SKM-1 (cell line): ENCODE measurements at regions not wholly inside any gene's neighbourhood (a gene's known extent, or its start where the extent isn't known, plus 50 kb on each side); places are given as distances from the start of the nearest gene placed in this dataset.
"Not testable (repeated sequence)": the region's sequence is repeated elsewhere in the genome, so short reads cannot be mapped to it uniquely, and the experiment has no call there.

ENCODE experiments used
- DNase-seq: peaks from one replicate; lab custom pipeline; 2025; ENCODE audit not compliant: unreplicated experiment; lab: John Stamatoyannopoulos, UW

DNA sequence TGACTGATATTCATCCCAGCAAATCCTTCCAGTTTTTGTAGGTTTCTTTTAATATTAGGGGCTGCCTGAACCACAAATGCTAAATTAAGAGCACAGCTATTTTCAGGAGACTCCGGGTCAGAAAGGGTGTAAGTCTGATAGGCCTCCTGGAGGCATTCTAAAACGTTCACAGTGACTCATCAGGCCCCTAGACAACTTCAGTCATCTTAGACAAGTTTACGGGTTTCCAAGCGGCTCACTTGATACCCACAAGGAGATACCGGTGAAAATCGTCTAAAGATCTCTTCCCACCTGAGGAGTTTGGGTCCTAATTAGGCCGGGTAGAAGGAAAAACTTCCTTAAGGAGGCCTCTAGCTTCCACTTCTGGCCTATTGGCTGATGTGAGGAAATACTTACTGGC lies 342.7 kb upstream of the USP9Y start:
- no peak for DNase-seq

DNA sequence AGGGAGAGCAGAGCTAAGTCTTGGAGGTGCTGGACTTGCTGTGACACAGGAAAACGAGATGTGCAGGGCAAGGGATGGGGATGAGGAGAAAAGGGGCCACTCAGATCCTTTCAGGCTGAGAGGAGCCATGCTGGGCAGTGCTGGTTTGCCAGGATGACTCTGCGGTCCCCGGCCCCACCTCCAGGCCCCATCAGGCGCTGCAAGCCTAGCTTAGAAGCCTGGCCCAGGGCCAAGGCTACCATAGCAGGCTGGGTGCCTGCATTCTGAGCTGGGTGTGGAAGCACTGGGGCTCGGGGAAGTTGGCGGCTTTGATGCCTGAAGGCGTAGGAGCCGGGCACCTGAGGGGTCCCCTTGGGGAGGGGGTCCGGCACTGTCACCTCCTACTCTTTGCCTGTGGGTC lies 341.2 kb upstream of the USP9Y start:
- no peak for DNase-seq

DNA sequence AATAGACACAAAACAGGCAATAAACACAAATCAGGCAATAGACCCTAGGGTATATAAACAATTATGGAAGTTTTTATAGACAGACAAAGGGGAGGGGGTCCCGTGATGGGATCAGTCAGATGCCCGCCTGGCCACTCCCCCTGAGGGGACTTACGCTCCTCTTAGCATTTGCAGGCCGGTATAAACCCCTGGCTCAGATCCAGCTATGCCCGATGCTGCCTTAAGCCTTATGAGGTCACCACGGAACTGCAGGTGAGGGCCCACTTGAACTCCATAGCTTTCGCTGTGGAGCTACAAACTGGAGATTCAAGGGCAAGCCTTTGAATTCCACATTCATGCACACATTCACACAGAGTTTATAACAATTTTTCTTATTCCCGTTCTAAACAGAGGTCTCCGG lies 340.5 kb upstream of the USP9Y start:
- no peak for DNase-seq

DNA sequence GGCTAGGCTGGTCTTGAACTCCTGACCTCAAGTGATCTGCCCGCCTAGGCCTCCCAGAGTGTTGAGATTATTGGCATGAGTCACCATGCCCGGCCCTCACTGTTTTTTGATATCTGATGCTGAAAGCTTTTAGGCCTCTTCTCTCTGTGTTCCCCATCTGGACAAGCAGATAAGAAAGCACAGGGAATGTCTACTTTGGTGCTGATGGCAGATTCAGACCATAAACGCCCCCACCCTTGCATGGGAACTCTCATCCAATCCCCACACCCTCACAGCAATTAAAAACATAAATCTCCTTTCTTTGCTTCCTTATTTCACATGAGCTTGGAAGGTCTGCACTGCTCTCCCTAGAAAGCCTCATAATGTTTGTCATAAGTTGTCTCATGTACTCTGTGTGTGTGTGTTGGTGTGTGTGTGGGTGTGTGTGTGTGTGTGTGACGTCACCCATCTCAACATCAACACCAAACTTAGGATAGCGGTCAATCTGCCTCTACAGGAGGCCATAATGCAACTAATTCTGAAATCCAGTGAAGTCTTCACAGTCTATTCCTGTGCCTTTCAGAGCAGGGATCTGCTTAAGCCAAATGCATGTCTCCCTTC lies 335.6 kb upstream of the USP9Y start:
- no peak for DNase-seq

DNA sequence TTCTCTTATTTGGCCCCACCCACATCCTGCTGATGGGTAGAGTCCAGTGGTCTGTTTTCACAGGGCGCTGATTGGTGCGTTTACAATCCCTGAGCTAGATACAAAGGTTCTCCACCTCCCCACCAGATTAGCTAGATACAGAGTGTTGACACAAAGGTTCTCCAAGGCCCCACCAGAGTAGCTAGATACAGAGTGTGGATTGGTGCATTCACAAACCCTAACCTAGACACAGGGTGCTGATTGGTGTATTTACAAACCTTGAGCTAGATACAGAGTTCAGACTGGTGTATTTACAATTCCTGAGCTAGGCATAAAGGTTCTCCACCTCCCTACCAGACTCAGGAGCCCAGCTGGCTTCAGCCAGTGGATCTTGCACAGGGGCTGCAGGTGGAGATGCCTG lies 326.4 kb upstream of the USP9Y start:
- DNase-seq: not testable (repeated sequence)

DNA sequence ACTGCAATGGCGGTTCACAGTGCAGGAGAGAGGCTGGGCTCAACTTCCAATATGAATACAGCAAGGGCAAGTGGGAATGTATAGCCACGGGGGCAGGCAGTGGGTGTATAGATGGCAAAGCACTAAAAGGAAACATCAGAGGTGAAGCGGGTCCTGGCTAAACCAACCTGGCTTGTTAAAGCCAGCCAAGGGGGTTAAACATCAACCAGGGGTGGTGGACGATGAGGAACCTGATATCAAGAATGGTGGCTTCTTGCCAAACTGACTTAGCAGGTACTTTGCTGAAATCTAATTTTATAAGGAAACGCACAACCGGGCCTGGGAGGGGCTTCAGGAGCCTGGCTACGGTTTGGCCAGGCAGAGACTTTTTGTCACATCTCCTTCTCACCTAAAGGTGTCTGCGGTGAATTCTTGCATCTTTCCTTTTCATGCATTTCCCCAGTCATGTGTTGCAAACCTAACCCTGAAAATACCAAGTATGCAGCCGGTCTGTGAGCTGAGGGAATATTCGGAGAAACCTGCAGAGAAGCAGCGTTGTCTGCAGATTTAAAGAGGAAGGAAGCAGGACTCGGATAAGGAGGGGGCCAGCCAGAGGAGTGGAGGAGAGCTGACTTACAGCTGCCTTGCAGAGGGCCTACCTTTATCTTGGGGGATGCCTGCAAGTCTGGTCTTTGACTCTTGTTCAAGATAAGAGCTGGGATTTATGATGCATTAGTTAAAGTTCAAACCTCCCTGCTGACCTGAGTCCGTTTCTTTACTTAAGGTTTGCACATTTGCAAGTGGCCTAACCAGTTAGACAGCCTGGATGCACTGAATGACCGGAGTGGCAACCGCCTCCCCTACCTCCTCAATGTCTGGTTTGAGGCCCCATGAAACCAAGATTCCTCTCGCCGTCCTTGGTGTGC lies 309.1 kb upstream of the USP9Y start:
- DNase-seq: not testable (repeated sequence)

DNA sequence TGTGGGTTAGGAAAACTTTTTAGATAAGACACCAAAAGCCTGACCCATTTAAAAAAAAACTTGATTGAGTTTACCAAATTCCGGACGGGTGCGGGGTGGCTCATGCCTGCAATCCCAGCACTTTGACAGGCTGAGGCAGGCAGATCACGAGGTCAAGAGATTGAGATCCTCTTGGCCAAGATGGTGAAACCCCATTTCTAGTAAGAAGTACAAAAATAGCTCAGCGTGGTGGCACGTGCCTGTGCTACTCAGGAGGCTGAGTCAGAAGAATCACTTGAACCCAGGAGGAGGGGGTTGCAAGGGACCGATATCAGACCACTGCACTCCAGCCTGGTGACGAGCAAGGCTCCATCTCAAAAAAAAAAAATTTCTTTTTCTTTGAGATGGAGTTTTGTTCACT lies 307.8 kb upstream of the USP9Y start:
- no peak for DNase-seq

DNA sequence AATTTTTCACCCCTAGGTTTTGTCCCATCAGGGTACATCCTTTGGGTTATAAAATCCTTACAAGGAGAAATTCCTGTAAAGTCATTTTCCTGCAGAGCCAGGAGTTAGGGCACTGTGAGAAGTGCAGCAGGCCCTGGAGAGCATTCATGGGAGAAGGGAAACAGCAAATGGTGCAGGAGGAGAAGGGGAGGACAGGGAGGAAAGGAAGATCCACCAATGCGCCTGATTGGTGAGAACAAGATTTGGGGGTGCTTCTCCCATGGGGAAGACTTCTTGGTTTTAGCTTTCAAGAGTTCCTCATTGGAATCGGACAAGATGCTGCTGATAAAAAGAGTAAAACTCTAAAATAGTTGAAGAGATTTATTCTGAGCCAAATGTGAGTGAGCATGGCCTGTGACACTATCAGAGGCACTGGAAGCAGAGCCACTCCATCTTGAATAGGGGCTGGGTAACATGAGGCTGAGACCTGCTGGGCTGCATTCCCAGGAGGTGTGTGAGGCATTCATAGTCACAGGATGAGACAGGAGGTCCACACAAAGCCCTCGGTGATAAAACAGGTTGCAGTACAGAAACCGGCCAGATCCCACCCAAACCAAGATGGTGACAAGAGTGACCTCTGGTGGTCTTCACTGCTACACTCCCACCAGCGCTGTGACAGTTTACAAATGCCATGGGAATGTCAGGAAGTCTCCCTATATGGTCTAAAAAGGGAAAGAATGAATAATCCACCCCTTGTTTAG lies 305.5 kb upstream of the USP9Y start:
- peak; percentile 11 for DNase-seq

DNA sequence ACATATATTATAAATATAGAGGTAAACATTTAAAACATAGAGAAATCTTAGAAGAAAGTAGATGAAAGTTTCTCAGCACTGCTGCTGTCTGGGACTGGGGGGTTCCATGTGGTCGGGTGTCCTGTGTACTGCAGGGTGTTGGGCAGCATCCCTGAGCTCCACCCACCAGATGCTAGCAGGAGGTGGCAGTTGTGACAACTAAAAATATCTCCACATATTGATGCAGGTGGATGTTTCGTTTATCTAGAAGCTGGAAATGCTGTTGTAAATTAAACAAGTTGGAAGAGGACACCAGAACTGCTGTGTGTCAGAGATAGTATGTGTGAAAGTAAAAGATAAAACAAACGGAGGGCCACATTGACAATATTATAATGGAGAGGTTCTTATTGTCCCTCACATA lies 297.1 kb upstream of the USP9Y start:
- no peak for DNase-seq

DNA sequence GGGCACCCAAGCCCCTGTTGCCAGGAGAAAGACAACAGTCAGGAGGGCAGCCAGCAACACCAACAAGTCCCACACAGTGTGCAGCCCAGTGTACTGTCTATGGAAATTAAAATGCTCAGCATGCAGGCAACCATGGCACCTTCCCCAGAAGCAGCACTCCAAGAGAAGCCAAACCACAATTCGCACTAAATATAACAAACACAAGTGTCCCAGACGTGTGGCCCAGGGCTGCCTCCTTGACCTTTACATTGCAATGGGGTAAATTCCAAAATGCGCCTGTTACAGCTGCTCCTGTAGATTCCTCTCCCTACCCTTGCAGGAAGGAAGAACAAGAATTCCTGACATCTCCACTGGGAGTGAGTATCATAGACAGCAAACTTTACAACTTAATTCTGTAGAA lies 292.8 kb upstream of the USP9Y start:
- DNase-seq: no peak

DNA sequence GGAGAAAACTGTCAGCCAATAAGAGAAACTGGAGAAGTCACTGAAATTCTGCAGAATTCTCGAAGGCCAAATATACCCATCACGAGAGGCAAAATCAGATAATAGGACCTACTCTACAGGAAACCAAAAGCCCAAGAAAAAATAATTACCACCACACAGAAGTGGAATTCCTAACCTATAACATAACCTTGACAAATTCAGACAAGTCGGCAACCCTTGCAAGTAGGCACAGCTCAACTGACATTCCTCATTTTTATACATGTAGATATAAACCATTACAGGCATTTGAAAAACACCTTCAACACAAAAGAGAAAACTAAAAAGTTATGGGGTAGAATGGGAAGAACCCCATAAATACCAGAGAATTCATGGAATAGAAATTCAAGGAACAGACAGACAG lies 290.3 kb upstream of the USP9Y start:
- no peak for DNase-seq

DNA sequence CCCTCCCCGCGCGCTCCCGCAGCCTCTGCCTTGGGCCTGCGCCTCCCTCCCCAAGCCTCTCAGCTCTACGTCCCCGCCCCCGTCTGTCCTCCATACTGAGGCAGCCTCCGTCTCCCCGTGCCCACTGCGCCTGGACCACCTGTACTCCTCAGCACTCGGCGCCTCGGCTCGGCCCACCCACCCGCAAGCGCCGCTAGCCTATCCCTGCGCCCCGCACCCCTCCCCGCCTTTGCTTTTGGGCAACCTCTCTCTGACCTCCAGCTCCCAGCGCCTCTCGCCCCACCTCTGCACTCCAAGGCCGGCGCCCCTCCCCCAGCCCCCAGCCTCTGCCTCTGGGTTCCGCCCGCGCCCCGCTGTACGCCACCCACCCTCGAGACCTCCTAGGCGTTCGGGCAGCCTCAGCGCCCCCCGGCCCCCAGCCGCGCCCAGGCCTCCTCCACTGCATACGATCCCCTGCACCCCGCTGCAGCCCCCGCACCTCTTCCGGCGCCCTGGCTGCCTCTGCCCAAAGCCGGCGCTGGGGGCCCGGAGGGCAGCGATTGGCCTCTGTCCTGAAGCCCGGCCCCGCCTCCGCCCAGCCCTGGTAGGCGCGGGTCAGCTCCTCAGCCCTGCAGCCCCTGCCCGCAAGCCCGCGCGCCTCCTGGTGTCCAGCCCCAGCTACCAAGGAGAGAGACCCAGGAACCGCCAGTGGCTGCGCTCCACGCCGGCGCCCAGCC lies 279.8 kb upstream of the USP9Y start:
- DNase-seq: no peak

DNA sequence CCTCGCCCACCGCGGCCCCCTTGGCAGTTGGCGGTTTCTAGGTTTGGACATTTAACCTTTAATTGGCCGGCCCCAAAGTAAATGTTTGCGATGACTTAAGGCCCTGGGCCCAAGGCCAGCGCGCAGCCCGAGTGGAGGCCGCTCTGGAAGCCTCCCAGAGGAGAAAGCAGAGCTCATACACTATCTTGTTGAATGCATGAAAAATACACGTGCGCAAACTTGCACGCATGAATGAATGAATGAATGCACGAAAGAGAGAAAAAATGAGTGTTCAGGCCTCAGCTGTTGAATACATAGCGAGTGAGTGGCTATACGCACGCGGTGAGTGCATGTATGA lies 279.3 kb upstream of the USP9Y start:
- no peak for DNase-seq

DNA sequence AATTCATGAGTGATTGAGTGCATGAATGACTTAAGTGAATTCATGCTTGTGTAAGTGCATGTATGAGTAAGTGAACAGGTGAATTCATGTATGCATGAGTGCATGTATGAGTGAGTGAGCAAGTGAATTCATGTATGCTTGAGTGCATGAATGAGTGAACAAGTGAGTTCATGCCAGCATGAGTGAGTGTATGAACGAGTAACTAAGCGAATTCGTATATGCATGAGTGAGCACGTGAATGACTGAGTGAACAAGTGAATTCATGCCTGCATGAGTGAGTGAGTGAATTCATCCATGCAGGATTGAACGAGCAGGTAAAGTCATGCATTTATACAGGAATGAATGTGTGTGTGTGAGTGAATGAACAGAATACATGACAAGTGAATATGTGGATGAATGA lies 278.5 kb upstream of the USP9Y start:
- no peak for DNase-seq

DNA sequence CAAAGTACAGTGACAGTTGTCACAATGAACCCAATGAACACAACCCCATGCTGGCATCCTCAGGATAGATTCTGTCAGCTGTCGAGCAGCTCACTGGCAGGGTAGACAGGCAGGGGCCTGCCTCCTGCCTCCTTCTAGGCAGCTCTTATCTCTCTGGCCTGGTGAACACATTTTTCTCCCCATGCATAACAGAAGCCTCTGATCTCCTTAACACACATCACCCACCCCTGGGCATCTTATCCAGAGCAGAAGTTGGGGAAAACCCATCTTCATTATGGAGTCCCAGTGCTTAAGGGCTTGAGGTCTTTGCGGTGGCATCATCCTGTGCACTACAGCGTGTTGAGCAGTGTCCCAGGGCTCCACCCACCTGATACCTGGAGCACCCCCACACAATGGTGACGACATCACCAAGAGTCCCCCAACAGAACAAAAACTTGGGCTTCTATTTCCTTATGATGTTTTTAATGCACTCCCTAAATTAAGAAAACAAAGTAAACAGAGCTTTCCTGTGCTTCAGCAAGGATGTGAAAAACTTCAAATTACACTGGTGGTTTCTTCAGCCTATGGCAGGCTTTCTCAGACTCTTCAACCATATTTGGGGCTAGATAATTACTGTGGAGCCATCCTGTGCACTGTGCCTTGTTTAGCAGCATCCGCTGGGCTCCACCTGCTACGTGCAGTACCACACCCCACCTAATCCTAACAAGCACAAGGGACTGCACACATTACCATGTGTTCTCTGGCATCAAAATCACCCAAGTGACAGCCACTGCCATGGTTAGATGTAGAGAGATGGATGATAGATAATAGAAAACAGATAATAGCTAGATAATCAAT lies 277.4 kb upstream of the USP9Y start:
- DNase-seq: no peak

DNA sequence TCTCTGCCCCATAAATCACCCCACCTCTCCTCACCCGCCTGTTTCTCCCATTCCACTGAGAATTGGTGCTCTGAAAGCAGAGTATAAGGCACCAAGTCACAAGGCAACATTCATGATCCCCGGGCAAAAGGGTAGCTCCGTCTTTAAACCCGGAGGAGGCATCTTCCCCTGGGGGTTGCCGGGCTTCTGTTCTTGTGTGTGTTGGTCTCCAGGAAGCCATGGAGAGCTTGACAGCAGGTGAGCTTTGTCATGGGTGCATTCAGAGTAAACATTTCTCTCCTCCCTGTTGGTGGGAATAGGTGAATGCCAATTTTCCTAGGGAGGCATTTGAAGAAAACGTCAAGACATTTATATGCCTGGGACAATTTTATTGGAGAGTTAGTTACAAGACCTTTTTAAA lies 275.5 kb upstream of the USP9Y start:
- no peak for DNase-seq

DNA sequence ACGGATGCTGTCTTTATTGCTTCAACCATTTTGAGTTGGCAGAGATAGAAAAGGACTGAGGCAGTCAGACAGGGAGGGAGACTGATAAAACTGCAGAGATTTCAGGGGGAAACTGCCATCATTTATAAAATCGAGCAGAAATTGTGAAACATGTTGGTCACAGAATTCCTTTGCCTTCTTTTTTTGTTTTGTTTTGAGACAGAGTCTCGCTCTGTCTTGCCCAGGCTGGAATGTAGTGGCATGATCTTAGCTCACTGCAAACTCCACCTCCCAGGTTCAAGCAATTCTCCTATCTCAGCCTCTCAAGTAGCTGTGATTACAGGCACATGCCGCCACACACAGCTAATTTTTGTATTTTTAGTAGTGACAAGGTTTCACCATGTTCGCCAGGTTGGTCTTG lies 273.7 kb upstream of the USP9Y start:
- no peak for DNase-seq

DNA sequence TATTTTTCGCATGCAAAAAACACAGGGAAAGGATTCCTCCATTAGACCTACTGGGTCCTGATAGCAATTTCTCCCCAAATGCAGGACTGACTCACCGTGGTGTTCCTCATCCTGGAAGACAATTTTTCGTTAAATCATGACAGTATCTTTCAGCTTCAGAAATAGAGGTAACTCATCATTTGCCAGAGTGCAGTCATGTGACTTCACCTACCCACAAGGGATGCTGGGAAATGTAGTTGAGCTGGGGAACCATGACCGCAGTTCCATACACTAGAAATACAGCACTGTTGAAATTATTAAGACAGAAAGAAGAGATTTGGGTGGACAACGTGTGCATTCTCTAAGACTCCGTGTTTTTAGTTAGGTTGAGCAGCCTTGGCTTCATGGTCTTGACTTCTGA lies 269.5 kb upstream of the USP9Y start:
- DNase-seq: no peak

DNA sequence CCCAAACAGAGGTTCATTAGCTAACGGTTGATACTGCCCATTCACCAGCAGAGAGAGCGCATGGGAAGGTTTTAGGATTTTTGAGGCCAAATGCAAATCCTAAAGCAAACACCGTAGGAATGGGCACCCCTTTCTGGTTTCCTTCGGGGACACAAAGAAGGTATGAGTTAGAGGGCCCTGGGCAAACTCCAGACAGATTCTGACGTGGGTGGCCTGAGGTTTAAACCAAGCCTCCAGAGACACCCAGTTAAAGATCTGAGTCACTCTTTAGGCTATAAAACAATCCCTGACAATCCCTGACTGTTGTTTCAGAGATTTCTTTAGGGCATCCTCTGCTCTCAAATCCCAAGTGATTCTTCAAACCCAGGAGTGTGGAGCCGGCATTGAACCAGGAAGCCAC lies 262.2 kb upstream of the USP9Y start:
- DNase-seq: not testable (repeated sequence)

DNA sequence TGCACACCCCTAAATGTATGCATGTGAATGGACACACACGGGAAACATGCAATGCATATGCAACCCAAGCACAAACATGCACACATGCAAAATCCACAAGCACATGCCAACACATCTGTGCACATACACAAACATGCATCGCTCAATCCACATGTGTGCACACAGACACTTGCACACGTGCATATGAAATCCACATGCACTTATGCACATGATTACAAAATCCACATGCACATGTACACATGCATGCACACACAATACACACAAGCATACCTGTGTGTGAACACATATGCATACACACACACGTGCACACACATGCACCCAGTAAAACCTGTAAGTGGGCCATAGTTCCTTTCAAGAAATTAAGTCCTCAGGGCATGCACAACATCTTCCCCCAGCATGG lies 256.8 kb upstream of the USP9Y start:
- no peak for DNase-seq
